ENCODE measurements at regions not wholly inside any gene's neighbourhood (a gene's known extent, or its start where the extent isn't known, plus 50 kb on each side); places are given as distances from the start of the nearest gene placed in this dataset.

- no peak for TF ChIP-seq POLR2A (IDR thresholded peaks at IDR 0.05)
- TF ChIP-seq, protein P1, sequence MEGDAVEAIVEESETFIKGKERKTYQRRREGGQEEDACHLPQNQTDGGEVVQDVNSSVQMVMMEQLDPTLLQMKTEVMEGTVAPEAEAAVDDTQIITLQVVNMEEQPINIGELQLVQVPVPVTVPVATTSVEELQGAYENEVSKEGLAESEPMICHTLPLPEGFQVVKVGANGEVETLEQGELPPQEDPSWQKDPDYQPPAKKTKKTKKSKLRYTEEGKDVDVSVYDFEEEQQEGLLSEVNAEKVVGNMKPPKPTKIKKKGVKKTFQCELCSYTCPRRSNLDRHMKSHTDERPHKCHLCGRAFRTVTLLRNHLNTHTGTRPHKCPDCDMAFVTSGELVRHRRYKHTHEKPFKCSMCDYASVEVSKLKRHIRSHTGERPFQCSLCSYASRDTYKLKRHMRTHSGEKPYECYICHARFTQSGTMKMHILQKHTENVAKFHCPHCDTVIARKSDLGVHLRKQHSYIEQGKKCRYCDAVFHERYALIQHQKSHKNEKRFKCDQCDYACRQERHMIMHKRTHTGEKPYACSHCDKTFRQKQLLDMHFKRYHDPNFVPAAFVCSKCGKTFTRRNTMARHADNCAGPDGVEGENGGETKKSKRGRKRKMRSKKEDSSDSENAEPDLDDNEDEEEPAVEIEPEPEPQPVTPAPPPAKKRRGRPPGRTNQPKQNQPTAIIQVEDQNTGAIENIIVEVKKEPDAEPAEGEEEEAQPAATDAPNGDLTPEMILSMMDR (IDR thresholded peaks at IDR 0.05): no peak
Measured at GRCh38 chr12:20272161-20272560, 96.2 kb upstream of the PDE3A start.
